ENCODE measurements at regions not wholly inside any gene's neighbourhood (a gene's known extent, or its start where the extent isn't known, plus 50 kb on each side); places are given as distances from the start of the nearest gene placed in this dataset.

- TF ChIP-seq CTCF (IDR thresholded peaks at IDR 0.05) (no peak), POLR2AphosphoS5 (IDR thresholded peaks at IDR 0.05) (no peak), POLR2A (IDR thresholded peaks at IDR 0.05; ENCODE audit: low read depth) (no peak), EP300 (IDR thresholded peaks at IDR 0.05) (no peak)
Observed at GRCh38 chr3:24687671-24688070, 193.0 kb upstream of the THRB start.

Measured in esophagus muscularis mucosa (tissue), 4 donors.